ENCODE measurements at regions not wholly inside any gene's neighbourhood (a gene's known extent, or its start where the extent isn't known, plus 50 kb on each side); places are given as distances from the start of the nearest gene placed in this dataset.

DNA sequence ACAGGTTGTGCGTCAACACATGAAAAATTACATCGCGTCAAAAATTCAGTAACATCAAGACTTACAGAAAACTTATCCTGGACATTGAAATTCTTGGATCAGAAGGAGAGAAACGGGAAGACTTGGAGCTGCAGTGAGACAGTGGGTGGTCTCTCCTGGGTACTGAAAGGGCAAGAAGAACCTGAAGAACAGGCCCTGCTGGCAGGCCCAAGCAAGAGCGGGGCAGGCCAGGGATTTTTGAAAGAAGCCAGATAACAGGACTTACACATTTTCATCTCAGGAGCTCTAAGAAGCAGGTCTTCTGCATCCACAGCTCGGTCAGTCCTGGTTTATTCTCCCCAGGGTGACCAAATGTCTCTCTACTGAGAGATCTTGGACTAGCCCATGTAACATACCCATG lies 466.5 kb upstream of the SOX5 start:
- no peak for DNase-seq (ENCODE audit: low read depth in 2 of 2)

GRCh38 chr12:24414480-24414879 lies 465.0 kb upstream of the SOX5 start:
- DNase-seq (ENCODE audit: low read depth in 2 of 2) = no peak

DNA sequence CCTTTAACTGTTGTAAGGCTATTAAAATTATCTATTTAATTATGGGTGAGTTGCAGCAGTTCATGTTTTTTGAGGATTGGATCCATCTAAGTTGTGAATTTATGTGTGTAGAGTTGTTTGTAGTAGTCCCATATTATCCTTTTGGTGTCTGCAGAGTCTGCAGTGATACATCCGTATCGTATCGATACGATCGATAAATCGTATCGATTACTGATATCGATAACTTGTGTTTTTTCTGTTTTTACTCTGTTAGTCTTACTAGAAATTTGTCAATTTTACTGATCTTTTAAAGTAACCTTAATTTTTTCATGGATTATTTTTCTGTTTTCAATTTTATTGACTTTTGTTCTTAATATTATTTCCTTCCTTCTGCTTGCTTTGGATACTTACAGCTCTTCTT lies 462.5 kb upstream of the SOX5 start:
- DNase-seq (ENCODE audit: low read depth in 2 of 2) = no peak

- no peak for DNase-seq (ENCODE audit: low read depth in 2 of 2)
Observed at GRCh38 chr12:24409868-24410267, 460.4 kb upstream of the SOX5 start.

- no peak for DNase-seq (ENCODE audit: low read depth in 2 of 2)
Observed at GRCh38 chr12:24408305-24408704, 458.8 kb upstream of the SOX5 start.

DNA sequence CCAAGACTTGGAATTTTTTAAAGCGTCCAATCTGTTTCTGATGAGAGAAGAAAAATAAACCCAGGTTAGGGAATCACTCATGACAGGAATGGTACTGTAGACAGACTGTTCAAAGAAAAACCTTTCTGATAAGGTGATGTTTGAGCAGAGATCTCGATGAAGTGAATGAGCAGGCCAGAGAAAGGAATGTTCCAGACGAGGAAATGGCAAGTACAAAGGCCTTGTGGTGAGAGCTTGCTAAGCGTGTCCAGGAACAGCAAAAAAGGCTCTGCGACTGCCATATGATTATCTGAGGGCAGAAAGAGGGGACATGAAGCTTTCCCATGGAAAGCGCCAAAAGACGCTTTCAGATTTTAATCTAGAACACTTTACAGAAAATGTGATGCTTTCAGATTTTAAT lies 458.4 kb upstream of the SOX5 start:
- DNase-seq (ENCODE audit: low read depth in 2 of 2) = no peak

DNA sequence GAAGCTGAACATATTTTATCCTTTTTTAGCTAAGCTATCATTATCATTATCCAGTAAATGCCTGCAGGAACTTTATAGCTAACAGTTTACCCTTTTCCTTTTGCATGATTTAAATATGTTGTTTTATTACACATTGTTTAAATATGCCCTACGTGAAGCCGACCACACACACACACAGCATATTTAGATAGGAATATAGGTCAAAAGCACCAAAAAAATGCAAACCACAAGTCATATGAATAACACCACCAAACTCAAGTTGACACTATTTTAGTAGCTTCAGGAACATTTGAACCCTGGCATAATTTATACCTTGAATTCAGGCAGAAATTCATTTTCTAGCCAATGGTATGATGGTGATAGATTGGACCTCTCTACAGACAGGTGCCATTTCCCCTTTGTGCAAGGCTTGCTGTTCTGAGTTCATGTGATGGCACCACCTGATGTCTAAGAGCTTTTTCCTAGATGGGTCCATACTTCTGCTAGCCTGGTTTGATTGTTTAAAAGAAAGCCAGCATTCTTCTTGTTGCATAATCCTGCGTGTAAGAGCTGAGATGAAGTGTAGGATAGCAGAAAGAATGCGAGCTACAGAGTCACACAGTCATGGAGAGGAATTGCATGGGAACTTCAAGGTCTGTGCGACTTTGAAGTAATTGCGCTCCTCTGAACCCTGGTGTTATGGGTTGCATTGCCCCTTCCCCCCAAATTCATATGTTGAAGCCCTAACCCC lies 454.8 kb upstream of the SOX5 start:
- DNase-seq (ENCODE audit: low read depth in 2 of 2) = no peak

- DNase-seq (ENCODE audit: low read depth in 2 of 2) = no peak
Observed at GRCh38 chr12:24400533-24400932, 451.1 kb upstream of the SOX5 start.

GRCh38 chr12:24398605-24399004 lies 449.1 kb upstream of the SOX5 start:
- no peak for DNase-seq (ENCODE audit: low read depth in 2 of 2)

DNA sequence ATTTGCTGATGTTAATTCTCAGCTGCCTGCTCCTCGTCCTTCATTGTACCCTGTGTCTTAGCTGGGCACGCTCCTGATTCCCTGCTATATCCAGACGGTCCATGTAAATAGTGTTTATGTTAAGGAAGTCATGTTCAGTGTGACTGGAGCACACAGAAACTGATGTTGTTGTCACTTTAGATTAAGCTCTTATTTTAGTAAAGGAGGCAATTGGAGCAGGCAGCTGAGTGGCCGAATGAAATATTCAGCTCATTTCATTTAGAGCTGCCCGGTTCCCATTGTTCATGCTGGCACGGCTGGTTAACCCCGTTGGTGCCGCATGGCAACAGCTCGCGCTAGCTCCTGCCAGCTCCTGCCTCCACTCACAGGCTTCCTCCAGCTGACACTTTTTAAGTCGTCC lies 446.8 kb upstream of the SOX5 start:
- DNase-seq (ENCODE audit: low read depth in 2 of 2) = no peak

DNA sequence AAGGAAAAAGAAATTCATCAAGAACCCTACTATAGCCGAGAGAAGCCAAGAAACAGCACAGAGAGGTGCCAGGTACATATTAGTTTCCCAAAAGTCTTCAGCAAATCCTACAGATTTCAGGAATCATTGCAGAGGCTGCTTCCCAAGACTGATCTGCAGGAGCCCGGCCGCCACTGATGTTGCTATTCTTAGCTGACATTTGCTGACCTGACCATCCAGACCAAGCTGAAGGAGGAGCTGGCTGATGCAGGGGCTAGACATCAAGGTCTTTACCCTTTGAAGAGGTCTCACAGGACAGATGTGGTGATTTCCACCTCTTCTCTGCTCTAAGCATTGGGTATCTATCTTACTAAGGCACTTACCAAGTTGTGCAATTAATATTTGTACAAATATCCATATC lies 444.8 kb upstream of the SOX5 start:
- no peak for DNase-seq (ENCODE audit: low read depth in 2 of 2)

GRCh38 chr12:24393071-24393470 lies 443.6 kb upstream of the SOX5 start:
- no peak for DNase-seq (ENCODE audit: low read depth in 2 of 2)

DNA sequence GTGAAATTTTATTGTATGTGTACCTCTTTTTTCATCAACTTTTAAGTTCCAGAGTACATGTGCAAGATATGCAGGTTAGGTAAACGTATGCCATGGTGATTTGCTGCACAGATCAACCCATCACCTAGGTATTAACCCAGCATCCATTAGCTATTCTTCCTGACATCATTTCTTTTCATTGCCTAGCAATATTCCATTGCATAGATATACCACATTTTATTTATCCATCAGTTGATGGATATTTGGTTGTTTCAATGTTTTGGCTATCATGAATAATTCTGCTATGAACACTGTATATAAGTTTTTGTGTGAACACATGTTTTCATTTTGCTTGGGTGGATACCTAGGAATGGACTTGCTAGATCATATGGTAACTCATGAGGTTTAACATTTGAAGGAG lies 439.9 kb upstream of the SOX5 start:
- DNase-seq (ENCODE audit: low read depth in 2 of 2) = no peak

DNA sequence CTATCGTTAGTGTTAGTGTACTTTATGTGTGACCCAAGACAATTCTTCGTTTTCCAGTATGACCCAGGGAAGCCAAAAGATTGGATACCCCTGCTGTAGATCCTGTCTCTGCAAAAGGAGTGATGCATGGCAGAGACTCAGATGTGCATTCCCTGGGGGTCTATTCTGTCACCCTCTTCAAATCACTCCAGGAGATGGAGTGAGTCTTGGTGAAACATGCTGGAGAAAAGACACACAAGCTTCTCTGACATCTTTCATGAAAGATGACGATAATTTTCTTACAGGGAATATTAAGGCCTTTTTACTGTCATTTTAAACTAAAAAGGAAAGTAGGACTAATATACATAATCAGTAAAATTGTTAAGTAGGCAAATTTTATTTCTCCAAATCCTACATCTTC lies 437.9 kb upstream of the SOX5 start:
- DNase-seq (ENCODE audit: low read depth in 2 of 2) = no peak

DNA sequence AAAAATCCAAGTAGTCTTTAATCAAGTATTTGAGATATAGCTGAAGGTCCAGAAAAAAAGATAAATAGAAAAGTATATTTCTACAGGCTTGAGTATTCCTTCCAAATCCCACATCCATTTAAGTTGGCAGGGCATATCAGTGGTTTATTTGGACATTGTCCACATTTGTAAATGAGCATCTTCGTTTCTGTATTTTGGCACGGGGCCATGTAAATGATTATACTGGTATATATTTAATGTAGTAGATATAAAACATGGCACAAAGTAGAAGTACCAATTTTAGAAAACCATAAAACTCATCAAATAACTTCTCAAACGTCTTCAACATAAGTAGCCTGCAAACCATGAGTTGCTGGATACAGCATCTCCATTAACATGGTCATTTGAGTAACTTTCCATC lies 437.4 kb upstream of the SOX5 start:
- DNase-seq (ENCODE audit: low read depth in 2 of 2) = no peak

GRCh38 chr12:24381790-24382189 lies 432.3 kb upstream of the SOX5 start:
- DNase-seq (ENCODE audit: low read depth in 2 of 2) = no peak

GRCh38 chr12:24379861-24380521 lies 430.5 kb upstream of the SOX5 start:
- DNase-seq (ENCODE audit: low read depth in 2 of 2) = no peak

- no peak for DNase-seq (ENCODE audit: low read depth in 2 of 2)
Observed at GRCh38 chr12:24379433-24379832, 430.0 kb upstream of the SOX5 start.

DNA sequence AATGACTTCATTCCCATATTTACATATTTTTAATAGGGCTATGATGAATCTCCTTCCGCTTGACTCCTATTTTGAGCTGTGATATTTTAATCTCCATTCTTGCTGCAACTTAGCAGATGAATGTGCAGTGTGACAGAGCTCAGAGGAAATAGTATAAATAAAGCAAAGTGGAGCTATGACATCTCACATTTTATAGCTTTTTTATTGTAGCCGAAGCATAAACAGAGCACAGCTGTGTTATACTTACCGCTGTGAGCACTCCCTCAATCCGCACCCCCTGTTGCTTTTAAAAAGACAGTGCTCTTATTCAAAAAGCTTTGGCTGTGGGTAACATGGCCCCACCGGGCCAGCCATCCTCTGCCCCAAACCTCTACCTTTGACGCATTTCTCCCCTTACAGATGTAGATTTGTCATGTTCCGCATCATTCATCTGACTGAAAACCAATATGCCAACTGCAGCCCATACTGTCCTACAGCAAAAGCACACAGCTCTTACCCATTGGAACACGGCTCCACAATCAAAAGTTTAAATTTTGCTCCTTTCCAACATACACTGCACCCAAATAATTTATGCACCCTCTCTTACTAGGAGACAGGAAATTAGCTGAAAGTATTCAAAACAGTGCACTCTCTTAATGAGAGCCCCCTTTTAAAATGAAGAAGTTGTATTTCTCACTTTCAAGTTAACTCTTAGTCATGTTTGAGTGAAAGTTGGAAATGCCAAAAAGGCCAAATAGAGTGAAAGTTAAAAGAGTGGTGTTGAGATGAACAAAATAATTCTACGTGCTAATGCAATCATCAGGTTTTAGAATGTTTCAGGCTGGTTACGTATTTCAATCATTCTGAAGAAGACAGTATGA lies 429.3 kb upstream of the SOX5 start:
- DNase-seq (ENCODE audit: low read depth in 2 of 2) = no peak

GRCh38 chr12:24374452-24374851 lies 425.0 kb upstream of the SOX5 start:
- DNase-seq (ENCODE audit: low read depth in 2 of 2) = no peak

DNA sequence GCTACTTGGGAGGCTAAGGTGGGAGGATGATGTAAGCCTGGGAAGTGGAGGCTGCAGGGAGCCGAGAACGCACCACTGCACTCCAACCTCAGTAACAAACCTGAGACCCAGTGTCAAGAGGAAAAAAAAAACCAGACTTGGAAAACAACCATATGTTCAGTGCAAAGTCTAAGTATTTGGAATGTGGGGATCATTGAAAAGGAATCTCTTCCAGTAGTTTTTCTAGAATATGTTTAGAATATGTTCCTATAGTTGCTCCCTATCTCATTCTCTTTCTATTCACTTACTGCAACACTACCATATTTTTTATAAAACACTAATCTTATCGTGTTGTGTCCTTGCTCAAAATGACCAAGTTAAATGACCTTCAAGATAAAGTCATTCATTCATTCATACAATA lies 423.5 kb upstream of the SOX5 start:
- DNase-seq (ENCODE audit: low read depth in 2 of 2) = no peak

GRCh38 chr12:24366514-24366913 lies 417.0 kb upstream of the SOX5 start:
- no peak for DNase-seq (ENCODE audit: low read depth in 2 of 2)

GRCh38 chr12:24364921-24365320 lies 415.5 kb upstream of the SOX5 start:
- DNase-seq (ENCODE audit: low read depth in 2 of 2) = no peak
